ENCODE measurements at regions not wholly inside any gene's neighbourhood (a gene's known extent, or its start where the extent isn't known, plus 50 kb on each side); places are given as distances from the start of the nearest gene placed in this dataset.

- Histone ChIP-seq H3K36me3 (no peaks in the 10 kb centered on the region), H3K9me3 (no peaks in the 10 kb centered on the region), H3K27ac (no peak overlapping the region), H3K4me3 (no peak overlapping the region), H3K4me1 (no peaks in the 10 kb centered on the region), H3K27me3 (ENCODE audit: low read depth) (no peaks in the 10 kb centered on the region)
- DNase-seq (no peak), ATAC-seq (no peak)
- intact Hi-C loops (cut with DNase I) = no loop called here
- TF ChIP-seq CTCF (IDR thresholded peaks at IDR 0.05) = no peak
These were observed 558.5 kb upstream of the ARRDC4 start for GRCh38 chr15:97401970-97402369.

GRCh38 chr15:97406841-97407240, 553.7 kb upstream of the ARRDC4 start:
- Histone ChIP-seq H3K4me1 (no peaks in the 10 kb centered on the region), H3K36me3 (no peaks in the 10 kb centered on the region), H3K27me3 (ENCODE audit: low read depth) (no peaks in the 10 kb centered on the region), H3K4me3 (no peak overlapping the region), H3K27ac (no peak overlapping the region), H3K9me3 (no peaks in the 10 kb centered on the region)
- no peak for ATAC-seq
- DNase-seq = no peak
- TF ChIP-seq CTCF (IDR thresholded peaks at IDR 0.05) = no peak
- intact Hi-C loops (cut with DNase I) = no loop called here

GRCh38 chr15:97410897-97411575, 549.5 kb upstream of the ARRDC4 start:
- intact Hi-C loops (cut with DNase I) = no loop called here
- H3K27ac ChIP-seq = no peak overlapping the region
- no peaks in the 10 kb centered on the region for H3K36me3 ChIP-seq
- ATAC-seq (no peak), DNase-seq (no peak)
- H3K4me3 ChIP-seq = no peak overlapping the region
- no peaks in the 10 kb centered on the region for H3K27me3 ChIP-seq (ENCODE audit: low read depth)
- no peaks in the 10 kb centered on the region for H3K4me1 ChIP-seq
- no peak for TF ChIP-seq CTCF (IDR thresholded peaks at IDR 0.05)
- H3K9me3 ChIP-seq = no peaks in the 10 kb centered on the region

- Histone ChIP-seq H3K4me3 (no peak overlapping the region), H3K4me1 (no peaks in the 10 kb centered on the region), H3K27ac (no peak overlapping the region), H3K36me3 (no peaks in the 10 kb centered on the region), H3K9me3 (no peaks in the 10 kb centered on the region), H3K27me3 (ENCODE audit: low read depth) (no peaks in the 10 kb centered on the region)
- intact Hi-C loops (cut with DNase I) = no loop called here
- no peak for TF ChIP-seq CTCF (IDR thresholded peaks at IDR 0.05)
- no peak for ATAC-seq
- DNase-seq = no peak
These were observed 540.4 kb upstream of the ARRDC4 start for GRCh38 chr15:97420130-97420529.

GRCh38 chr15:97425596-97425995, 534.9 kb upstream of the ARRDC4 start:
- Histone ChIP-seq H3K27ac (no peak overlapping the region), H3K36me3 (no peaks in the 10 kb centered on the region), H3K4me1 (no peaks in the 10 kb centered on the region), H3K27me3 (ENCODE audit: low read depth) (no peaks in the 10 kb centered on the region), H3K9me3 (no peaks in the 10 kb centered on the region), H3K4me3 (no peak overlapping the region)
- intact Hi-C loops (cut with DNase I) = no loop called here
- TF ChIP-seq CTCF (IDR thresholded peaks at IDR 0.05) = no peak
- DNase-seq (no peak), ATAC-seq (no peak)
